ENCODE measurements at regions not wholly inside any gene's neighbourhood (a gene's known extent, or its start where the extent isn't known, plus 50 kb on each side); places are given as distances from the start of the nearest gene placed in this dataset.

- TF ChIP-seq CTCFL (IDR thresholded peaks at IDR 0.05; ENCODE audit: borderline replicate concordance, insufficient read depth, low read depth, low read length, poor library complexity, severe bottlenecking) = no peak
- TF ChIP-seq TSHZ1 (CRISPR knock-in tag; IDR thresholded peaks at IDR 0.05) = no peak
- TF ChIP-seq ZBTB9 (CRISPR knock-in tag; IDR thresholded peaks at IDR 0.05) = no peak
- TF ChIP-seq YY1 (IDR thresholded peaks at IDR 0.05; ENCODE audit: borderline replicate concordance in 1 of 3, control insufficient read depth in 1 of 3, extremely low read depth in 1 of 3, insufficient read depth in 3 of 3, insufficient read length in 1 of 3, insufficient replicate concordance in 2 of 3, low read depth in 1 of 3, low read length in 2 of 3) = peak in 1 of 3 experiments; percentile 10
- no peak for TF ChIP-seq KDM2B (CRISPR knock-in tag; IDR thresholded peaks at IDR 0.05)
- TF ChIP-seq ZNF57 (CRISPR knock-in tag; IDR thresholded peaks at IDR 0.05) = no peak
- TF ChIP-seq ZBTB7A (IDR thresholded peaks at IDR 0.05; ENCODE audit: borderline replicate concordance, control insufficient read depth, low read depth, low read length) = no peak
- TF ChIP-seq DLX4 (CRISPR knock-in tag; IDR thresholded peaks at IDR 0.05) = no peak
- no peak for TF ChIP-seq KLF13 (tag; IDR thresholded peaks at IDR 0.05; ENCODE audit: borderline replicate concordance, low read depth)
- TF ChIP-seq RBM15 (IDR thresholded peaks at IDR 0.05; ENCODE audit: insufficient read depth, low read length) = no peak
- TF ChIP-seq E2F8 (IDR thresholded peaks at IDR 0.05; ENCODE audit: low read depth, partially characterized antibody) = no peak
- TF ChIP-seq CTCF (IDR thresholded peaks at IDR 0.05 in 2 of 3, conservative IDR thresholded peaks at IDR 0.05 in 1 of 3; ENCODE audit: insufficient read depth in 2 of 3, low read depth in 1 of 3, low read length in 3 of 3) = peak; percentile 20 to 43 (median 25); a peak in 3 of 6 replicates
These were observed 56.8 kb upstream of the CPEB4 start (continued) for GRCh38 chr5:173831196-173831914.

All from K562 (cell line).